SH-SY5Y (cell line): ENCODE measurements at regions not wholly inside any gene's neighbourhood (a gene's known extent, or its start where the extent isn't known, plus 50 kb on each side); places are given as distances from the start of the nearest gene placed in this dataset.

ENCODE experiments used
- GATA2 ChIP-seq: IDR thresholded peaks from 2 replicates; pipeline ENCODE4 v1.6.1; 2011; ENCODE audit warnings: mild to moderate bottlenecking, low read depth, low read length
- GATA3 ChIP-seq: IDR thresholded peaks from 2 replicates; pipeline ENCODE4 v1.6.1; 2011; ENCODE audit warnings: low read depth, mild to moderate bottlenecking, low read length, moderate library complexity

DNA sequence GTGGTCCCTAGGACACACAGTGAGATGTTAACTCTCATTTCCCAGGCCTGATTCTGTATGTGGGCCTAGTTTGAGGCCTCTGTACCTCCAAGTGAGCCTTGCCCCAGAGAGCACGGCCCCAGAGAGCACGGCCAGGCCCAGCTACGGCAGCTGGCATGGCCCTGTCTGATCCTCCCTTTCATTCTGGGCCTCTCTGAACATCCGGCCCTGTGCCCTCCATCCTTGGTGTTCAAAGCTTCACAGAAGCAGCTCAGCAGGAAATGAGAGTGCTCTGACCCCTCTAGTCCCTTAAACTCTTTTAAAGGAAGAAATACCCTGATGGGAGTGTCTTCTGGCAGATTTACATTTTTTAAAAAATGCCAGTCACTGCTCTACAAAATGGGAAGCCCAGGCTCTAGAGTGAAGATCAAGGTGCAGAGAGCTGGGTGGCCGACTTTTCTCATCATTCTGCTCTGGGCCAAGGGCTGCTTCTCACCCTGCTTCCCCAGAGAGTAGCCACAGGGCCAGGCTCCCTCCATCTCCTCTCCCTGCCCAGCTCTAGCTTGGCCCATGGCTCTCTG, 171.9 kb downstream of the RPS24 start:
- TF ChIP-seq GATA3 (no peak), GATA2 (no peak)
